ENCODE measurements at regions not wholly inside any gene's neighbourhood (a gene's known extent, or its start where the extent isn't known, plus 50 kb on each side); places are given as distances from the start of the nearest gene placed in this dataset.
"Not testable (repeated sequence)": the region's sequence is repeated elsewhere in the genome, so short reads cannot be mapped to it uniquely, and the experiment has no call there.

- not testable (repeated sequence) for H3K27me3 Mint-ChIP-seq (ENCODE audit: unreplicated experiment); H3K4me3 Mint-ChIP-seq (ENCODE audit: unreplicated experiment); H3K36me3 Mint-ChIP-seq (ENCODE audit: unreplicated experiment); H3K27ac Mint-ChIP-seq (ENCODE audit: unreplicated experiment); H3K9me3 Mint-ChIP-seq (ENCODE audit: unreplicated experiment); DNase-seq (ENCODE audit: extremely low spot score, unreplicated experiment); H3K4me1 Mint-ChIP-seq (ENCODE audit: unreplicated experiment)
These were observed 64.4 kb downstream of the KLRB1 start for GRCh38 chr12:9543341-9543740.

GRCh38 chr12:9542827-9543226, 64.9 kb downstream of the KLRB1 start:
- not testable (repeated sequence) for DNase-seq (ENCODE audit: extremely low spot score, unreplicated experiment); H3K4me1 Mint-ChIP-seq (ENCODE audit: unreplicated experiment); H3K4me3 Mint-ChIP-seq (ENCODE audit: unreplicated experiment); H3K27ac Mint-ChIP-seq (ENCODE audit: unreplicated experiment); H3K36me3 Mint-ChIP-seq (ENCODE audit: unreplicated experiment); H3K27me3 Mint-ChIP-seq (ENCODE audit: unreplicated experiment); H3K9me3 Mint-ChIP-seq (ENCODE audit: unreplicated experiment)

GRCh38 chr12:9515925-9516324, 91.8 kb downstream of the KLRB1 start:
- H3K36me3 Mint-ChIP-seq (ENCODE audit: unreplicated experiment); DNase-seq (ENCODE audit: extremely low spot score, unreplicated experiment); H3K4me1 Mint-ChIP-seq (ENCODE audit: unreplicated experiment); H3K4me3 Mint-ChIP-seq (ENCODE audit: unreplicated experiment); H3K27ac Mint-ChIP-seq (ENCODE audit: unreplicated experiment); H3K27me3 Mint-ChIP-seq (ENCODE audit: unreplicated experiment); H3K9me3 Mint-ChIP-seq (ENCODE audit: unreplicated experiment): not testable (repeated sequence)

- not testable (repeated sequence) for H3K27ac Mint-ChIP-seq (ENCODE audit: unreplicated experiment); H3K4me1 Mint-ChIP-seq (ENCODE audit: unreplicated experiment); H3K27me3 Mint-ChIP-seq (ENCODE audit: unreplicated experiment); H3K9me3 Mint-ChIP-seq (ENCODE audit: unreplicated experiment); DNase-seq (ENCODE audit: extremely low spot score, unreplicated experiment); H3K4me3 Mint-ChIP-seq (ENCODE audit: unreplicated experiment); H3K36me3 Mint-ChIP-seq (ENCODE audit: unreplicated experiment)
- peak; percentile 20 for TF ChIP-seq CTCF (IDR thresholded peaks at IDR 0.05)
These were observed 95.0 kb downstream of the KLRB1 start for GRCh38 chr12:9512695-9513094.

GRCh38 chr12:9510392-9511011, 97.2 kb downstream of the KLRB1 start:
- H3K9me3 Mint-ChIP-seq (ENCODE audit: unreplicated experiment); H3K36me3 Mint-ChIP-seq (ENCODE audit: unreplicated experiment); H3K4me1 Mint-ChIP-seq (ENCODE audit: unreplicated experiment); H3K4me3 Mint-ChIP-seq (ENCODE audit: unreplicated experiment); H3K27me3 Mint-ChIP-seq (ENCODE audit: unreplicated experiment); H3K27ac Mint-ChIP-seq (ENCODE audit: unreplicated experiment); DNase-seq (ENCODE audit: extremely low spot score, unreplicated experiment): not testable (repeated sequence)

GRCh38 chr12:9509464-9510161, 98.1 kb downstream of the KLRB1 start:
- TF ChIP-seq CTCF (IDR thresholded peaks at IDR 0.05) = no peak
- Mint-ChIP-seq H3K4me1 (ENCODE audit: unreplicated experiment) (peaks cover 4% of the 10 kb centered on the region), H3K36me3 (ENCODE audit: unreplicated experiment) (no peaks in the 10 kb centered on the region), H3K27me3 (ENCODE audit: unreplicated experiment) (no peaks in the 10 kb centered on the region), H3K27ac (ENCODE audit: unreplicated experiment) (no peak overlapping the region), H3K9me3 (ENCODE audit: unreplicated experiment) (no peaks in the 10 kb centered on the region), H3K4me3 (ENCODE audit: unreplicated experiment) (no peak overlapping the region)
- no peak for DNase-seq (ENCODE audit: extremely low spot score, unreplicated experiment)

- Mint-ChIP-seq H3K36me3 (ENCODE audit: unreplicated experiment) (no peaks in the 10 kb centered on the region), H3K4me3 (ENCODE audit: unreplicated experiment) (no peak overlapping the region), H3K27ac (ENCODE audit: unreplicated experiment) (no peak overlapping the region), H3K27me3 (ENCODE audit: unreplicated experiment) (no peaks in the 10 kb centered on the region), H3K4me1 (ENCODE audit: unreplicated experiment) (peaks cover 4% of the 10 kb centered on the region), H3K9me3 (ENCODE audit: unreplicated experiment) (no peaks in the 10 kb centered on the region)
- DNase-seq (ENCODE audit: extremely low spot score, unreplicated experiment) = no peak
- TF ChIP-seq CTCF (IDR thresholded peaks at IDR 0.05) = no peak
These were observed 101.0 kb downstream of the KLRB1 start for GRCh38 chr12:9506746-9507145.

GRCh38 chr12:9503384-9503783, 104.3 kb downstream of the KLRB1 start:
- not testable (repeated sequence) for H3K36me3 Mint-ChIP-seq (ENCODE audit: unreplicated experiment); H3K9me3 Mint-ChIP-seq (ENCODE audit: unreplicated experiment); H3K27me3 Mint-ChIP-seq (ENCODE audit: unreplicated experiment); H3K4me3 Mint-ChIP-seq (ENCODE audit: unreplicated experiment); DNase-seq (ENCODE audit: extremely low spot score, unreplicated experiment); H3K27ac Mint-ChIP-seq (ENCODE audit: unreplicated experiment); H3K4me1 Mint-ChIP-seq (ENCODE audit: unreplicated experiment)

GRCh38 chr12:9502845-9503244, 104.9 kb downstream of the KLRB1 start:
- H3K4me3 Mint-ChIP-seq (ENCODE audit: unreplicated experiment); H3K9me3 Mint-ChIP-seq (ENCODE audit: unreplicated experiment); H3K36me3 Mint-ChIP-seq (ENCODE audit: unreplicated experiment); H3K4me1 Mint-ChIP-seq (ENCODE audit: unreplicated experiment); H3K27me3 Mint-ChIP-seq (ENCODE audit: unreplicated experiment); H3K27ac Mint-ChIP-seq (ENCODE audit: unreplicated experiment); DNase-seq (ENCODE audit: extremely low spot score, unreplicated experiment): not testable (repeated sequence)

GRCh38 chr12:9493325-9493724, 114.4 kb downstream of the KLRB1 start:
- not testable (repeated sequence) for H3K27me3 Mint-ChIP-seq (ENCODE audit: unreplicated experiment); H3K4me3 Mint-ChIP-seq (ENCODE audit: unreplicated experiment); H3K27ac Mint-ChIP-seq (ENCODE audit: unreplicated experiment); DNase-seq (ENCODE audit: extremely low spot score, unreplicated experiment); H3K36me3 Mint-ChIP-seq (ENCODE audit: unreplicated experiment); H3K9me3 Mint-ChIP-seq (ENCODE audit: unreplicated experiment); H3K4me1 Mint-ChIP-seq (ENCODE audit: unreplicated experiment)

Measured in osteocyte (in vitro differentiated cells).